Right hindlimb (tissue), 1 donor: ENCODE measurements at regions not wholly inside any gene's neighbourhood (a gene's known extent, or its start where the extent isn't known, plus 50 kb on each side); places are given as distances from the start of the nearest gene placed in this dataset.

ENCODE experiments used
- DNase-seq: peaks from one replicate; pipeline ENCODE4 v3.0.0-alpha.2; 2018

DNA sequence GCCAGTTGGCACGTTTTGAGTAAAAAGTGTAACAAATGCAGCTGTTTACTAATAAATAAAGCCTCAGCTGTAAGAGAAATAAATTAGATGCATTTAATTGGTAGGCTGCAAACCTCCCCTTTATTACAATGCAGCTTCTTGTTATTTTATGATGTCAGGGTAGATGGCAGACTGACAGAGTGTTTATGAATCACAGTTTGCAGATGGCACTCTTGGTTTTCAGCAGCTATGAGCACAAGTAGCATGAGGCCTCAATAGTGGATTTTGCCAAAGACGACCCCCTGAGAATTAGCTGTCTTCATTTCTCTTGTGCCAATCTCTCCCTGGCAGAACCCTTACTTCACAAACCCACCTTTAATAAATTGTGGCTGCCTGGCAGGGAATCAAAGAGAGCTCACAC is 161.2 kb upstream of the C1orf87 start:
- DNase-seq = no peak

DNA sequence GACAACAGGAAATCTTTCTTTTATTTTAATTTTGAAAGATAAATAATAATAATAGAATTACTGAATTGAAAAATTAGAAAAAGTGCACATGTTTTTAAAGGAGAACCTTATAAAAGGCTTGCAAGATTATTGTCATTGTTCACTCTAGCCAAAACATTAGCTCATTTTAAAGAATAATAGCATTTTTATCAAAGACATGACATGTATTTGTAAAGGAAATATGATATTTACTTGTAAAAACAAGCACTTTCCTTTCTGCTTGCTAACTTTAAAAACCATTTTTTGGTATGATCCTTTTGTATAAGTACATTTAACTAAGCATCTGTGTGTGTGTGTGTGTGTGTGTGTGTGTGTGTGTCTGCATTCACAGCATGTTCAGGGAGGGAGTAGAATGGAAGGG is 156.3 kb upstream of the C1orf87 start:
- DNase-seq = no peak

DNA sequence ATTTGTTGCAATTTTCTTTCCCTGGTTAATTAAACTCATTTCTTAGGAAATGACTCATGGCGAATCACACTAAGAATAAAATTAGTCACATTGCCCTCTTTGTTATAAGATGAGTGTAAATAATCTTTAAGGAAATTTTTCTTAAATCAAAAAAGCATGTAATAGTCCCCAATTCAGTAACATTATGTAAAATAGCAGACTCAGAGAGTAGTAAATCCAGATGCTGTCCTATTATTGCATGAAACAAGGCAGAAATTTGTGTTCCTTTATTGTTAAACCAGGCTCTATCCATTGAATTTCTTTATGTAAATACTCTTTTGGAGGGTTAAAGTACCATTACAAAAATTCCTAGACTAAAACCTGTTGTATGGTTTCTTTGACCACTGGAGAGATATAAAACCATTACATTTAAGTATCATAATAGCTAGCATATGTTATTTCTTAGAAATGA is 154.5 kb upstream of the C1orf87 start:
- no peak for DNase-seq

DNA sequence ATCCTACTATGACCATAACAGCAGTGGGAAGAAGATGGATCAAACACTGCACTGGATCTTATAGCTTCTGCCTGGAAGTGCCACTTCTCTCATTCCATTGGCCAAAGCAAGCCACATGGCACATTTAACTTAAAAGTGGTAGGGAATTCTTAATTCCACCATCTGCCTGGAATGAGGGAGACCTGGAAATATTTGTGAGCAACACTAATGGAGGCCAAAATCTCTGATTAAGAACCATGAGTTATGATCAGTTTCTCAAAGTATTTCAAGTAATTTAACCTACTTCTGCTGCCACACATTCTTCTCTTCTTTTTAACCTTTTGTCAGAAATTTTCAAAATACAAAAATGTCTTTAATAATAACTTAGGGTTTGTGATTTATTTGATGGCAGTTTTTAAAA is 154.0 kb upstream of the C1orf87 start:
- no peak for DNase-seq

DNA sequence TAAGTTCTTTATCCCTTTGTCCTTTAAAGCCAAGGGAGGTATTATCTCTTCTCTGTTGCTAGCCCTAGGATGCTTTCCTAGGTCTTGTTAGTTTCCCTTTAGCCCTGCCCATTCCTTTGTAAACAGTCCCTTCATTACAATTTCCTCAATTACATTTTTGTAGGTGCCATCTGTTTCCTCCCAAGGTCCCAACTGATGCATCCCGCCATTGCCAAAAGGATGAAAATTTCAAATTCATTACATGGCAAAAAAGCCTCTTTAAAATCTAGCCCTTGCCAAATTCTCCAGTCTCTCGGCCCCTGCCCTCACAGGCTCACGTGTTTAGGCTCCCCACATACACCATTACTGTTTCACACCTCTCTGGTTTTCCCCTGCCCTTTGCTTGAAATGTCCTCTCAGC is 151.9 kb upstream of the C1orf87 start:
- no peak for DNase-seq

DNA sequence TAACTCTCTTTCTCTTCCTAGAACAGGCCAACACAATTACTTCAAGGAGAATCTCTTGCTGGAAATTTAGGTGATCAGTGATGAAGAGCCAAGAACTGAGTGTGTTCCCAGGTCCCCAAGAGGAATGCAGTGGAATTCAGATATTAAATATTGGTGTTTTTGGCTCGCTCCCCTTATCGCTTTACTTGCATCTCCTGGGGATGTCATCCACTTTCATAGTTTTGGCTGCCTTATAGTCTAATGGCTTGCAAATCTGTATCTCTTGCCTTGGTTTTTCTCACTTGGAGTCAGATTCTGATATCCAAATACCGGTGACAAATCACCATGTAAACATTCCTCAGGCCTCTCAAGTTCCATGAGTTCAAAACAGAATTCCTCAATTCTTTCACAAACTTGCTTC is 151.0 kb upstream of the C1orf87 start:
- no peak for DNase-seq

DNA sequence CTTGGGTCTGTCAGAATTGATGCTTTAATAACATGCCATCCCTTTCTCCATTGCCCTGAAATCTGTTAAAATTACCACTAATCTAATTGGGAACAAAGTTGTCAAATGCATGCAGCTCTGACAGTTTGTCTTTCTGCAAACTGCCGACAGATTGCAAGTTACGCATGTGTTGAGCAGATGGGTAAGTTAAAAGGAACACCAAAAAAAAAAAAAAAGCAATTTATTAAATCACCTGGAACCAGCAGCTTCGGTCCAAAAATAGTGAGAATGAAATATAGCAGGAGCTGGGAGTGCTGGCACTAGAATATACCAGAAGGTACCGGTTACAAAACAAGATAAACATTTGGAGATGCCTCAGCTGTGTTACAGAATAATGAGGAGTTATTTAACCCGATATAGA is 149.6 kb upstream of the C1orf87 start:
- DNase-seq = no peak

DNA sequence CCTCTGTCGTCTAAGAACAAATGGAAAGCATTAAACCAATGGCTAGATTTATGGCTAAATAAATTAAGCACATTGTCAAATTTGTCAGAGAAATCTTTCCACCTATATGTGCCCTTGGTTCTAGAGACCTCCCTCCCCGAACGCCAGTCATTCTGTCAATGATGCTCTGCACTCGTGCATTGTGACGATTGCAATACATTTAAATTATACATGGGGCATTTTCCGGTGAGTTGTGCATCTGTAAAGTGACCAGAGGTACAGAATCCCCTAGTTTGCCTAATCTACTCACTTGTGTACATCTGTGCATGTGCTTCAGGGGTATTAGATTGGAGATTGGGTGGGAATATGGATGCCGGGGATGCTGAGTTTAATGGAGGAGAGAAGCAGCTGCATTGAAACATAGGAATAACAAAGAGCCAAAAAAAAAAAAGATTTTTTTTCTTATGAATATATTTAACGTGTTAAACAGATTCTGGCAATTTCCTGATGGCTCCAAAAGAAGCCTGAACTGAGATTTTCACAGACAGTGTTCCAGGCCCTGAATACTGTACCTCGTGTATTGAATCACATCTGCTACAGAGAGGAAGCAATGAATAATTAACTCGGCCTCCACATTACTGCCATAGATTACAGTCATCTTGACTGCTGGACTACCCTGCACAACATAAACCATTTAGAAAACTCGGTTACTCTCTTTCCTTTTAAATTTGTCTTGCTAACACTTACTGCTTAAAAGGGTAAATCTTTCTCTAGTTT is 149.0 kb upstream of the C1orf87 start:
- DNase-seq = no peak

DNA sequence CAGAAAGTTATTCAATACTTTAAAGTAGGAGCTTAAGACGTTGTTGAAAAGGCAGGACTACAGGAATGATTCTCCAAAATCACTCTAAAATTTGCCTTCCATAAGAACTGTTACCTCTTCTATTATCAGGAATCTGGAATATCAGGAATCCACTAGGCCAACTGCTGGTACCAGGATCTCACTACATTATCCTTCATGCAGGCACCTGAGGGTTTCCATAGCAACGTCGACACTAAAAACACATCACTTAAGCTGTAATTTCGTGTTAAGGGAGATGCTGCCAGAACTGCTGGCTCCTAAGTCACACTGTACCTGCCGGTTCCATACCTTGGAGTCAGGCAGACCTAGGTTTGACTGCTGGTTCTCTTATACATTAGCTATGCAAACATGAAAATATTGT is 139.7 kb upstream of the C1orf87 start:
- no peak for DNase-seq

DNA sequence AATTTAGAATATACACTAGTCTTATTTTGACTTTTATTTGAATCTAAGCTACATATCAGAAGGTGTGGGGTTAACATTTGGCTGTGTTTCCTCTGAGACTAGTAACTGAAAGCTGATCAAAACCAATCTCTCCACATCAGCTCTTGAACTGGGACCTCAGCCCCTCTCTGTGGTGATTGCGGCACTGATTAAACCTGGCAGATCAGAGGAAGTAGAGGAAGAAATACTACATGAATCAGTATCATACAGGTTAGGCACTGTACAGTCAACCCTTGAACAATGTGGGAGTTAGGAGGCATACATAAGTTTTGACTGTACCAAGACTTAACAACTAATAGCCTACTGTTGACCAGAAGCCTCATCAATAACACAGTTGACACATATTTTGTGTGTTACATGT is 122.5 kb upstream of the C1orf87 start:
- DNase-seq = no peak

DNA sequence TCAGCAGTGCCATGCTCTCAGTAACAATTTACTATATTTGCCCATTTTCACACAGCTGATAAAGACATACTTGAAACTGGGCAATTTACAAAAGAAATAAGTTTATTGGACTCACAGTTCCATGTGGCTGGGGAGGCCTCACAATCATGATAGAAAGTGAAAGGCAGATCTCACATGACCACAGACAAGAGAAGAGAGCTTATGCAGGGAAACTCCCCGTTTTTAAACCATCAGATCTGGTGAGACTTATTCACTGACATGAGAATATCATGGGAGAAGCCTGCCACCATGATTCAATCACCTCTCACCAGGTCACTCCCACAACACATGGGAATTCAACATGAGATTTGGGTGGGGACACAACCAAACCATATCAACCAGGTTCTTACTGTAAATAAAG is 112.1 kb upstream of the C1orf87 start:
- no peak for DNase-seq

DNA sequence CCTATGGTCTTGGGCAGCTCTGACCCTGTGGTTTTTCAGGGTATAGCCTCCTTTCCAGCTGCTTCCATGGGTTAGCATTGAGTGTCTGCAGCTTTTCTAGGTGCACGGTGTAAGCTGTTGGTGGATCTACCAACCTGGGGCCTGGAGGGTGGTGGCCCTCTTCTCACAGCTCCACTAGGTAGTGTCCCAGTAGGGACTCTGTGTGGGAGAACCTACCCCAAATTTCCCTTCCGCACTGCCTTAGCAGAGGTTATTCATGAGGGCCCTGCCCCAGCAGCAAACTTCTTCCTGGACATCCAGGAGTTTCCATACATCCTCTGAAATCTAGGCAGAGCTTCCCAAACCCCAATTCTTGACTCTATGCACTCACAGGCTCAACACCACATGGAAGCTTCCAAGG is 111.0 kb upstream of the C1orf87 start:
- DNase-seq = no peak

DNA sequence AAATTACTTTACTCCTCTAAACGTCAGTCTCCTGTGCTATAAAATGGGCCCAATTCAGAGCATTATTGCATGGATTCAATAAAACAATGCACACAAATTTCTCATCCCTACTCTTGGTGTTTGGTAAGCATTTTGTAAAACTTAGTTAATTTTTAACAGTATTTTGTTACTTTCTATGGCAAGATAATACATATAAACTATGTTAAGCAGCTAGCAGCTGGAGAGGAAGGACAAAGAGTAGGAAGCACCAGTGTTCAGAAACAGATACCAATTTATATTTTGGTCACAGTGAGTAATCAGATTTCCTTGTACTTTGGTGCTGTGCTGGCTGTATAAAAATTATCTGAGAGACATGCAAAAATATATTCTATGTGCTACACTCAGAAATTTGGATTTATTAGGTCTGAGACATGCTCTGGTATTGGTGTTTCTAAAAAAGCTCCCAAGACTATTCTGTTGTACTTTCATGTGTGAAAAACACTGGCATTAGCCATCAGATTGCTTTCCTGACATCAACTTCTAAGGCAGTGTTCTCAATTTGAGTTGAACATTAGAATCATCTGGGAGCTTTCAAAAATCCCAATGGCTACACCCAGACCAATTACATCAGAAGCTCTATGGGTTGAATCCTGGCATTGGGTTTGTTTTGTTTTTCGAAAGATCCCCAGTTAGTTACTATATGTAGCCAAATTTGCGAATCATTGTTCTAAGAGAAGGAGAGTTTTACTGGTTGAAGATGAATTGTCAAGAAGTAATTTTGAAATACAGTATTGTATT is 100.3 kb upstream of the C1orf87 start:
- DNase-seq = no peak

DNA sequence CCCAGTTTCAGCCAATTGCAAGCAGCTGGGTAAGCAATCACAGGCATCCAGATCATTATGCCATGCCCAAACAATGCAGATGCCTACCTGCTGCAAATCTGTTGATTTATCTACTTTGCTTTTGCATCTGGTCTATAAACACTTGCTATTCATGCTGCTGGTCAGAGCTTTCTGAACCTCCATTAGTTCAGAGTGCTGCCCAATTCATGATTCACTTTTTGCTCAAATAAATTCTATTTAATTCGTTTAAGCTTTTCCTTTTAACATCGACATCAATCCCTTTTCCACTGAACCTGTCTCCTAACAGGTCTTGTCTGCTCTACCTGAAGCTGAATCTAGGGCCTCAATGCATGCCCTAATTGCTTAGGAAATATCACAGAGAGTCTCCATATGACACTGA is 99.4 kb upstream of the C1orf87 start:
- DNase-seq = no peak

DNA sequence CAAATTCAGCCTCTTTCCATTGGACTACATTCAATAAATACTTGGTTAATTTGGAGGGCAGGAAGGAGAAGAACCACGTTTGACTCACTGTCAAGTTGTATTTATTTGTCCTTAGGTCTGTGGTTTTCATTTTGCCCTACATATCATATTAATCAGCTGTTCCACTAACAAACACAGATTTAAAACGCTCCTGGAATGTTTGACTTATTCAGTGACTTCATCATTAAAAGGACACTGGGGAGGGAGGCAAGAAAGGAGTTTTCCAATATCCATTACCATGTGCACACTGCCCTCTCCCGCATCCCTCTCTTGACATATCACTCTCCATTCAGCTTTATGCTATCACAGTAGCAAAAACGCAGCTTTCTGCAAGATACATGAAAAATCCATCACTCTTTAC is 98.2 kb upstream of the C1orf87 start:
- DNase-seq = no peak

DNA sequence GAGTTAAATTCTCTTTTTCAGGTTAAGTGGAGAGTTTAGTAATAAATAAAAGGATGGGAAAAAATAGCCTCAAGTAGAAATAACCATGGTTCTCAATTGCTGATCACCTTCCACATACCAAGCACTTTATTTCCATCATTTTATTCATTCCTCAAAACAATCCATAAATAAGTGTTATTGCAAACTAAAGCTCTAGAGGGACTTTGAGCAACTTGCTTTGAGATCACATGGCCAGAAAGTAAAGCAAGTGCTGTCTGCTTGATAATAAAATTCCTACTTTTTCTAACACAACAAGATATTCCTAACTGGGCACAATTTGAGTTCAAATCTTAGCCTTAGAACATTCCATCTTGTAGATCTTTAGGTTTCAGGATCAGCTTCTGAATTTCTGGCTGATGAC is 97.1 kb upstream of the C1orf87 start:
- no peak for DNase-seq

DNA sequence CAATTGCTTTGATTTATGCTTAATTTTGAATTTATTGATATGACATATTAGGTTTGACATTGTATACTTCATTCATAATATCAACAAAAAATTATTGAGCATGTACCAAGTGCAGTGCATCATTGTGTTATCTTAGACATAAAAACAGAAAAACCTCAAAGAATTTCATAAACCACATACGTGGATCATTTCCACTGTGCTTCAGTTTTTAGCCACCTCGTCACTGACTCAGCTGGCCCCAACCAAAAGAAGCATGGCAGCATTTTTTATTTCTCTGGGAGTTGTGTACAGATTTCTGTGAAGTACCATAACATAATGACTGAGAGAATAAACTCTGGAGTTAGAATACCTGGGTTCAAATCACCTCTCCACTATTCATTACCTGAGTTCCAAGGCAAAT is 95.6 kb upstream of the C1orf87 start:
- DNase-seq = no peak

DNA sequence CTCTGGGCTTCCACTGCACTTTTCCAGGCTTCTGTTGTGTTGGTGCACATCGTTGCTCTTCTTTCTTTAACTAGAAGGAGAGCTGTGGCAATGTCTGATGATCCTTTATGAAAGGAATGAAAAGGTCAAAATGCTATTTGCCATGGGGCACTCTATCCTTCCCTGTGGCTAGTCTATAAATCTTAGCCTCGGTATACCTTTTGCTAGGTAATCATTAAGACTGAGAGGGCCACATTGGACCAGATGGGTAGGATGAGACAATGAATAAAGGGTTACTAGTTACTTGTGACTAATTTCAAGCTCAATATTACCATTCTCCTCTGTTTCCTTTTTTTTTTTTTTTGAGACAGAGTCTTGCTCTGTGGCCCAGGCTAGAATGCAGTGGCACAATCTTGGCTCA is 89.4 kb upstream of the C1orf87 start:
- no peak for DNase-seq

DNA sequence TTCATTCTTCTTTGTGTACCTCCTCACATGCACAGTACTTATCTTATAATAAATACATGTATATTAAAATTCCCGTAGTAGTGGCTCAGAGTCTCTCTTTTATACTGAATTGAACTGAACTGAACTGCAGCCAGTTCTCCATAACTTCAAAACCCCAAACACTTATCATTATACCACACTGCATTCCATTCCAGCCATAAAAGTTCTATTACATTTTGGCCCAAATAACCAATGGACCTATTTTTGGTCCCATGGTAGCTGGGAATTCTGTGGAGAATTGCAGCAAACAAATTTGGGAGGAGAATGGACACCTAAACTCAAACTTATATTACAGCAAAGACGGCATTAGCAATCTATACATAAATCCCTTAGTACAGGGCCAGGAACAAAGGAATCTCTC is 86.6 kb upstream of the C1orf87 start:
- no peak for DNase-seq

DNA sequence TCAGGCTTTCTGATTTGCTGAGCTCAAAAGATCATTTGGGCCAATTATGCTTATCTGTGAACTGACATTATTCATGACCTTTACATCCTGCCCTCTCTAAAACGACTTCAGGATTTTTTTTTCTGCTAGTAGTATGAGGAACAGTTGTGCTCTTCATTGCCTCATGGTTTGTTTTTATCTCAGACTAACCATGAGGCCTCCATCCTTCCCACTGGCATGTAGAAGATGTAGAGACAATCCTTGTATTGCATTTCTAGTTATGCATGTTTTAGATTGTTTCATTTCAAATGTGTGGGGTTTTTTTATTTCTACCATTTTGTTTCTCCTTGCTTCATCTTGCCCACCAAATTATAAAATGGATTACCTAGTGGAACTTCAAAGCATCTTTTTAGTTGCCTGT is 82.8 kb upstream of the C1orf87 start:
- DNase-seq = no peak

DNA sequence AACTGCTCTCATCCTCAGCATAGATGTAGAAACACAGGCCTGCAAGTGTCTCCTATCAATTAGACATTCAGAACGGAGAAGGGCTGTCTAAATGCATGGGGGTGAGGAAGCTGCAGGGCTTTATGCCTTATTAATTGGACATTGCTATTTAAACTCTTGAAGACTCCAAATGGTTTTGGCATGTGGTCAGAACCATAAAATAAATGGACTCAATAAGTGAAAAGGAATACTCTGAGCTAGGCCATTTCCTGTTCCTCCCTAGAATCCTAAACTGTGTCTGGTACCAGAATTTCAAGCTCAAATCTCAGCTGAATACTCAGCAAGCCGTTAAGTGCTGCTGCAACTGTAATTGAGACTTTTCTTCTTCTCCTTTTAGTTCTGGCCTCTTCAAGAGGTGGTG is 80.4 kb upstream of the C1orf87 start:
- DNase-seq = peak; percentile 34

DNA sequence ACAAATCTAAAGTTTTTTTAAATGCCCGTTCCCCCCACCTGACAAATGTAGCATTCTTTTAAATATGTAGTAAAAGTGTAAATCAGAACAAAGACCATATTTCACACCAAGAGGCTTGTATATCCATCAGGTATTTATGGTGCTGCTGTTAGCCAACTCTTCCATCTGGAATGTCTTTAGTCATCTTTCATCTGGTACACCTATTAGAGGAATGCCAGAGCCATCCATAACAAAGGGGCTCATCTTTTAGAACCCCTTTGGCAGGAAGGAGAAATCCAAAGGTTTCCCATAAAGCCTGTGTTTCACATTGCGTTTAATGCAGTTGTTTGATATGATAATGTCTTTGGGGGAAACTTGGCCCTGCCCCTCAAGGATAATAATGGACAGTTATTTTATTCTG is 79.3 kb upstream of the C1orf87 start:
- no peak for DNase-seq

DNA sequence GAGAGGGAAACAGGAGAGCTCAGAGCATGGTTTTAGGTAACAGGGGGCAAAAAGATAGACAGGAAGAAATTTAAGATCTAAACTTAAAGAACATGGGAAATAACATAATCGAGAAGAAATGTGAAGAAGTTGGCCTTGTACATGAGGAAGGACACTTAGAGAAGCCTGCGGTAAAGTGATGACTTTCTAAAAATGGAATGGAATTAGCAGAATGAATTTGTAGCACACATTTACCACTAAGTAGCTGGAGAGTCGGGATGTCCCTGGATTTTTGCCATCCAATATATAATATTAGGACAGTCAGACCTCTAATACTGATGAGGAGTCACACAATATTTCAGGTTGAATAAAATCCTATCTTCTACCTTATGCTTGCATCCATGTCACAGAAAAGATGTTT is 77.7 kb upstream of the C1orf87 start:
- no peak for DNase-seq

DNA sequence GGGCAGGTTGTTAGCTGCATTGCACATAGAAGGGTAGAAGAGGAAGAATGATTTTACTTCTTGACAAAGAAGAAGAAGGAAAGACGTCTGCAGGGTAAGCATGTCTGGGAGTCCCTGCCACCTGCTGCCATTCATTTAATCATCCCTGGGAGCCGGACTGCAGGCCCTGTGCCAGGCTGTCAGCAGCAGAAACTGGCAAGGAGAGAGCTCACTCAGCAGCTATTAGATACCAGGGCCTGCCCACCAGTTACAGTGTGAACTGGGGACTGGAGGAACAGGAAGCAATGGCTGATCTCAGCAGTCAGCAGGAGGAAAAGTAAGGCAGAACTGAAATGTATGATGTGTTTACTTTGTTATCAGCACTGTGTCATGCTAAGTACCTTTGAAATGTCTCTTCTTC is 75.7 kb upstream of the C1orf87 start:
- DNase-seq = peak; percentile 67

DNA sequence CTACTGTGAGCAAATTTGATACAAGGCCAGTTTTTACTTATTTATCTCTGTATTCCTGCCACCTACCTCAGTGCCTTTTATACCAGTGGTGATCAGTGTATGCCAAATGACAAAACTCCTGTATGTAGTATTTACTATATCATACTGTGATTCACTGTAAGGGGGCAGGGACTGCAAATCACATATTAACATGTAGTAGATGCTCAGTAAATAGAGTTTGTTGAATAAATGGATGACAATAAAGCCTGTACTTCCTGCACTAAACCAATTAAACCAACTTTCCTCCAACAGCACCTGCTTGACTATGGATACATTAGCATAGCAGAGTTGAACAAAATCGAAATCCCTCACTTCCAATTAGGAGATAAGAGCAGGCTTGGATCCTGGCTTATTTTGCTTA is 73.3 kb upstream of the C1orf87 start:
- DNase-seq = no peak
